GM20000 (cell line): ENCODE measurements at regions not wholly inside any gene's neighbourhood (a gene's known extent, or its start where the extent isn't known, plus 50 kb on each side); places are given as distances from the start of the nearest gene placed in this dataset.

Source experiments
- DNase-seq: peaks from one replicate; pipeline ENCODE4 v3.0.0; 2012; ENCODE audit warnings: low spot score
- CTCF ChIP-seq: IDR thresholded peaks from 2 replicates; pipeline ENCODE4 v1.5.1; 2012; ENCODE audit warnings: mild to moderate bottlenecking, control low read depth; ENCODE audit errors: extremely low read depth, missing control alignments

- DNase-seq, result peak; percentile 15
- TF ChIP-seq CTCF, result peak; percentile 1
Observed at GRCh38 chr18:54679318-54680149, 88.5 kb downstream of the DYNAP start.

GRCh38 chr18:54684784-54685183, 93.7 kb downstream of the DYNAP start:
- no peak for DNase-seq
- no peak for TF ChIP-seq CTCF

GRCh38 chr18:54689319-54689718, 98.3 kb downstream of the DYNAP start:
- DNase-seq, result no peak
- TF ChIP-seq CTCF, result no peak

GRCh38 chr18:54690198-54690597, 99.2 kb downstream of the DYNAP start:
- no peak for TF ChIP-seq CTCF
- DNase-seq, result no peak

- TF ChIP-seq CTCF, result no peak
- no peak for DNase-seq
Observed at GRCh38 chr18:54692463-54692862, 101.4 kb downstream of the DYNAP start.

GRCh38 chr18:54696616-54697293, 105.7 kb downstream of the DYNAP start:
- no peak for DNase-seq

More at GRCh38 chr18:54696616-54697293, 105.7 kb downstream of the DYNAP start:
- TF ChIP-seq CTCF, result no peak
